Colonic mucosa (tissue), 4 donors: ENCODE measurements at regions not wholly inside any gene's neighbourhood (a gene's known extent, or its start where the extent isn't known, plus 50 kb on each side); places are given as distances from the start of the nearest gene placed in this dataset.

Source experiments
- DNase-seq: peaks from one replicate; pipeline ENCODE4 v3.0.0-alpha.2; 2020
- H3K27ac ChIP-seq: fragments of 200-600 bp; one replicate; pipeline ENCODE4 v1.8.0; 2021
- H3K27me3 ChIP-seq: fragments of 200-600 bp; one replicate; pipeline ENCODE4 v1.8.0; 2021
- H3K36me3 ChIP-seq: fragments of 200-600 bp; one replicate; pipeline ENCODE4 v1.8.0; 2021
- H3K4me1 ChIP-seq: fragments of 200-600 bp; one replicate; pipeline ENCODE4 v1.8.0; 2021; ENCODE audit warnings: mild to moderate bottlenecking
- H3K4me3 ChIP-seq: fragments of 200-600 bp; one replicate; pipeline ENCODE4 v1.8.0; 2021
- H3K9ac ChIP-seq, 2 donors: one replicate each; pipeline ENCODE4 v1.7.0; 2013; ENCODE audit warnings: control low read depth in 2 of 2, low read depth in 2 of 2, low read length in 2 of 2
- H3K9me3 ChIP-seq: fragments of 200-600 bp; one replicate; pipeline ENCODE4 v1.8.0; 2021
- CTCF ChIP-seq: fragments of 200-600 bp; IDR thresholded peaks from one replicate; pipeline ENCODE4 v1.8.0; 2022; ENCODE audit warnings: antibody characterized with exemption, mild to moderate bottlenecking
- intact Hi-C: fragments of 100-400 bp; cut with DNase I; formaldehyde crosslinking; loops from one replicate; pipeline ENCODE4 v1.14.1; 2022
- donor health status: healthy.
- donor health status: DM: no; HTN: no; CAD: no.
- donor health status: DM: no; HTN: no; CAD: no.

GRCh38 chr2:34123996-34124785, 525.1 kb upstream of the FAM98A start:
- no peak for TF ChIP-seq CTCF
- no peaks in the 10 kb centered on the region for H3K4me1 ChIP-seq
- no peak for DNase-seq
- no peaks in the 10 kb centered on the region for H3K36me3 ChIP-seq
- no peak overlapping the region for H3K4me3 ChIP-seq
- intact Hi-C loops: no loop called here
- H3K27ac ChIP-seq: no peak overlapping the region
- H3K27me3 ChIP-seq: no peaks in the 10 kb centered on the region
- no peaks in the 10 kb centered on the region for H3K9me3 ChIP-seq
- no peak overlapping the region for H3K9ac ChIP-seq

- Histone ChIP-seq H3K9ac (no peak overlapping the region), H3K36me3 (no peaks in the 10 kb centered on the region), H3K9me3 (no peaks in the 10 kb centered on the region), H3K27me3 (no peaks in the 10 kb centered on the region), H3K4me3 (no peak overlapping the region), H3K4me1 (no peaks in the 10 kb centered on the region), H3K27ac (no peak overlapping the region)
- intact Hi-C loops: no loop called here
- TF ChIP-seq CTCF: no peak
- DNase-seq: no peak
Observed at GRCh38 chr2:34121076-34121475, 522.0 kb upstream of the FAM98A start.

GRCh38 chr2:34115076-34115475, 516.0 kb upstream of the FAM98A start:
- Histone ChIP-seq H3K9ac (no peak overlapping the region), H3K4me3 (no peak overlapping the region), H3K27me3 (no peaks in the 10 kb centered on the region), H3K36me3 (no peaks in the 10 kb centered on the region), H3K27ac (no peak overlapping the region), H3K4me1 (no peaks in the 10 kb centered on the region), H3K9me3 (no peaks in the 10 kb centered on the region)
- DNase-seq: no peak
- no peak for TF ChIP-seq CTCF
- intact Hi-C loops: no loop called here

- H3K27me3 ChIP-seq: no peaks in the 10 kb centered on the region
- H3K27ac ChIP-seq: no peak overlapping the region
- H3K9ac ChIP-seq: no peak overlapping the region
- no peak for TF ChIP-seq CTCF
- H3K9me3 ChIP-seq: no peaks in the 10 kb centered on the region
- no peak for DNase-seq
- no peaks in the 10 kb centered on the region for H3K36me3 ChIP-seq
- H3K4me1 ChIP-seq: no peaks in the 10 kb centered on the region
- intact Hi-C loops: no loop called here
- no peak overlapping the region for H3K4me3 ChIP-seq
Observed at GRCh38 chr2:34112161-34112560, 513.1 kb upstream of the FAM98A start.

- TF ChIP-seq CTCF: no peak
- Histone ChIP-seq H3K27me3 (no peaks in the 10 kb centered on the region), H3K27ac (no peak overlapping the region), H3K9ac (no peak overlapping the region), H3K9me3 (no peaks in the 10 kb centered on the region), H3K4me3 (no peak overlapping the region), H3K36me3 (no peaks in the 10 kb centered on the region), H3K4me1 (no peaks in the 10 kb centered on the region)
- intact Hi-C loops: no loop called here
- DNase-seq: no peak
Observed at GRCh38 chr2:34110392-34110791, 511.3 kb upstream of the FAM98A start.
